Ishikawa (cell line): ENCODE measurements at regions not wholly inside any gene's neighbourhood (a gene's known extent, or its start where the extent isn't known, plus 50 kb on each side); places are given as distances from the start of the nearest gene placed in this dataset.

Experiments used
- CEBPB ChIP-seq: IDR thresholded peaks from 2 replicates; pipeline ENCODE4 v1.6.1; 2012
- EGR1 ChIP-seq: IDR thresholded peaks from 2 replicates; pipeline ENCODE4 v1.6.1; 2012
- EP300 ChIP-seq: IDR thresholded peaks from 2 replicates; pipeline ENCODE4 v1.6.1; 2012; ENCODE audit warnings: borderline replicate concordance
- FOXM1 ChIP-seq: IDR thresholded peaks from 2 replicates; pipeline ENCODE4 v1.6.1; 2012; ENCODE audit warnings: low read depth, borderline replicate concordance
- NFIC ChIP-seq: IDR thresholded peaks from 2 replicates; pipeline ENCODE4 v1.6.1; 2012
- RAD21 ChIP-seq: IDR thresholded peaks from 2 replicates; pipeline ENCODE4 v1.6.1; 2012; ENCODE audit warnings: low read depth
- REST ChIP-seq: IDR thresholded peaks from 2 replicates; pipeline ENCODE4 v1.6.1; 2012; ENCODE audit warnings: low read depth, mild to moderate bottlenecking
- TAF1 ChIP-seq: IDR thresholded peaks from 2 replicates; pipeline ENCODE4 v1.6.1; 2012; ENCODE audit warnings: low read depth, mild to moderate bottlenecking
- TCF12 ChIP-seq: IDR thresholded peaks from 2 replicates; pipeline ENCODE4 v1.6.1; 2012; ENCODE audit warnings: low read depth
- USF1 ChIP-seq: IDR thresholded peaks from 2 replicates; pipeline ENCODE4 v1.6.1; 2012
- YY1 ChIP-seq: IDR thresholded peaks from 2 replicates; pipeline ENCODE4 v1.6.1; 2012; ENCODE audit warnings: low read depth
- ZBTB7A ChIP-seq: IDR thresholded peaks from 2 replicates; pipeline ENCODE4 v1.6.1; 2012; ENCODE audit warnings: low read depth
- TF ChIP-seq, protein P1 (sequence below): IDR thresholded peaks from 2 replicates; pipeline ENCODE4 v1.6.1; 2012

DNA sequence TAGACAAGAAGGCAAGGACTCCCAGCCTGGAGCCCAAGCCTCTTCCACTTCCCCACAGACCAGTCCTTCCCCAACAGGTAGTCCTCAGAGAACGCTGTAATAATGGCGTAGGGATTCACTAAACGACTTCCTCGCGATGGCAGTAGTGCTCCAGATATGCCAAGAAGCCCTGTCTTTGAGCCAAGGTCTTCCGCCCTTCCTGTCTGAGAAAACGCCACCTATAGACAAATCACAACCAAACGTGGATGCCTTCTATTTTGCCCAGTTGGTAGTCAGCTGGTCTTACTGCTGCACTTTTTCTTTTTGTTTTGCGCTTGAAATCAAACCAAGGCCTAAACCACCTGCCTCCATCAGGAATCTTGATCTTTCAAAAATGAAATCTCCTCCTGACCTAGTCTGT is 203.3 kb downstream of the OR13H1 start:
- TF ChIP-seq, protein P1, sequence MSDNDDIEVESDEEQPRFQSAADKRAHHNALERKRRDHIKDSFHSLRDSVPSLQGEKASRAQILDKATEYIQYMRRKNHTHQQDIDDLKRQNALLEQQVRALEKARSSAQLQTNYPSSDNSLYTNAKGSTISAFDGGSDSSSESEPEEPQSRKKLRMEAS: no peak
- TF ChIP-seq ZBTB7A (no peak), TAF1 (no peak), REST (no peak), RAD21 (no peak), EGR1 (no peak), EP300 (no peak), CEBPB (no peak), NFIC (no peak), TCF12 (no peak), YY1 (no peak), FOXM1 (no peak), USF1 (no peak)
